ENCODE measurements at regions not wholly inside any gene's neighbourhood (a gene's known extent, or its start where the extent isn't known, plus 50 kb on each side); places are given as distances from the start of the nearest gene placed in this dataset.
"Not testable (repeated sequence)": the region's sequence is repeated elsewhere in the genome, so short reads cannot be mapped to it uniquely, and the experiment has no call there.

DNA sequence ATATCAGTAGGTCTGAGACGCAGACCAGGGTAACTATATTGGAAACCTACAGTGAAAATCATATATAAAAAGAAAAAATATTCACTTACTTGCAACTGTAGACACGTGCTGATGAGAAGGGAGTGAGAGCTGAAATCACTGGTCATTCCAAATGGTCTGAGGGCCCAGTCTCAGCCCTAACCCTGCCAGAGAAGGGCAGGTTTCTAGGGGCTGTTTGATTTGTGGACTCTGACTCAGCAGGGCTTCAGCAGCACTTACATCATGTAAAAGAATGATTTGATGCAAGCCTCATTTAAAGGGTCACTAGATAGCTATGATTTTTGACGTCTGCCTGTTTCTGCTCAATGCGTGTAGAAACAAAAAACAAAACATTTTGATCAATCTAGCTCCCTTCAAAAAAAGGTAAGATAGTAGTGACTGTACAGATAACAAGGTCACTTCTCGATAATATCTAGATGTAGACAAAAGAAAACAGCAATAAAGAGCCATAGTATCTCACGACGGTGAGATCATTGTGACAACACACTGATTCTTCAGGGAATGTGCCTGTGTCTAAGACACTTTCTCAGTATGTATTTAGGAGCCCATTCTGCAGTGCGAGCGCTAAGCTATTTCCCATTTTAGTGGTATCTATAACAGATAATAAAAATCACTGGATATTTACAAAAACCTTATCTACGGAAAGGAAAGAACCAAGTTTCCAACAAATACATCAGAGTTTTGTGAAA, 307.2 kb downstream of the HIVEP2 start:
- DNase-seq = no peak

DNA sequence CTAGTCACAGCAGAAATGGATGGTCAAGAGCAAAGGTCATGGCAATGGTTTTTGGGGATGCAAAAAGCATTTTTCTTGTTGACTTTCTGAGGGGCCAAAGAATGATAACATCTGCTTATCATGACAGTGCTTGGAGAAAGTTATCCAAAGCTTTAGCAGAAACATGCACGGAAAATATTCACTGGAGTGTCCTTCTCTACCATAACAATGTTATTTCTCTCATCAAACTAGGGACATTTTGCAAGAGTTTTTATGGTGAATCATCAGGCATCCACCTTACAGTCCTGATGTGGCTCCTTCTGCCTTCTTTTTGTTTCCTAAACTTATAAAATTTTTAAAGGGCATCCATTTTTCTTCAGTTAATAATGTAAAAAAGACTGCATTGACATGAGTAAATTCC, 302.3 kb downstream of the HIVEP2 start:
- DNase-seq = no peak

DNA sequence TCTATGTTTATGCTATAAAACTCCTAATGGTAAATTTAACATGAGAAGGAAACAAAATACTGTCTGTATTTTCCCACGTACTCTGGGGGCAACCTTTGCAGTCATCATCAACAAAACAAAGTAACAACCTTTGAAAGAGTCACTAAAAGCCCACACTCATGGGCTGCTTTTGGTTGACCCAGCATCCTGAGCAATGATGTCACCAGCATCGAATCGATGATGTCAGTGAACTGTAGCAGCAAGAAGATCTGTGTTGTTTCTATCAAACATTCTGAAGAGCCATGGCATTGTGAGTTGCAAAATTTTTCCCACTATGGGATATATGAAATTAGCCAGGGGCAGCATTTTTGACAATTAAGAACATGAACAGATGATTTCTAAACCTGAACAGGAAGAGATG, 300.1 kb downstream of the HIVEP2 start:
- no peak for DNase-seq

DNA sequence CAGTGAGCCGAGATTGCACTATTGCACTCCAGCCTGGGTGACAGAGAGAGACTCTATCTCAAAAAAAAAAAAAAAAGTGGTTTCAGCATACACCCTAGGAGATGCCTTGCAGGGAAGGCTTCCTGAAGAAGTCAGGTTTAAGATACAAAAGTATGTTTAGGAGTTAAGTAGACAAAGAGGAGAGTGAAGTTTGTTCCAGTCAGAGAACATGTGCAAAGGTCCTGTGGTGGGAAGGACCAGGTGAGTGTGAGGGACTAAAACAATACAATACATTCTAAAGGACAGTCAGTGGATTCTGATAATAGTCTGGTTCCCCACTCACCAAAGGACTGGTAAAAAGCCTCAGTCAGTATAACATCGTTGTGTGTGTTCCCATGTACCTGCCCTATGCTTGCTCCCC, 299.3 kb downstream of the HIVEP2 start:
- no peak for DNase-seq

DNA sequence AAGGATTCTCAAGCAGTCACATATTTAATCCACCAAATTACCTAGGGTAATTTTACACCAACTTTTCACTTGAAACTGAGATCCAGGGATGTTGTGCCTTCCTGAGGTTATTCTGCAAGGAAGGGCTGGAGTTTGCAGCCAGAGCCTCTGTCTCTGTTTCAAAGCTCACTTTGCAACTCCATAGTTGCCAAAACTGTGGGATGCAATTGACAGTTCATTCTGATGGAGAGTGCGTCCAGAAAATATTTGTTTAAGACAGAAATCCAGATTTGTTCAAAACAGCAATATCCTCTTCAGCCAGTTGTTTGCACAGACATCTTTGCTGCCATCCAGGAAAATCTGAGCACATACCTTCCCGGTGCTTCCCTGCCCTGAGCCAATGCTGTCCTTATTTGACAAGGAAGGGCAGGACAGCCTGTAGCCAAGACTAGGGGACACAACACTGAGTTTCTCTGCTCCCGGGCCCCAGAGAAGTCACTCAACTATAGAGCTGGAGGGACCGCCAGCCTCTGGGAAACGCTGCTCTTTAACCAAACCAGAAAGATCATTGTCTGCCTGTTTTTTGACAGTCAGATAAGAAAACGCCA, 297.4 kb downstream of the HIVEP2 start:
- no peak for DNase-seq

DNA sequence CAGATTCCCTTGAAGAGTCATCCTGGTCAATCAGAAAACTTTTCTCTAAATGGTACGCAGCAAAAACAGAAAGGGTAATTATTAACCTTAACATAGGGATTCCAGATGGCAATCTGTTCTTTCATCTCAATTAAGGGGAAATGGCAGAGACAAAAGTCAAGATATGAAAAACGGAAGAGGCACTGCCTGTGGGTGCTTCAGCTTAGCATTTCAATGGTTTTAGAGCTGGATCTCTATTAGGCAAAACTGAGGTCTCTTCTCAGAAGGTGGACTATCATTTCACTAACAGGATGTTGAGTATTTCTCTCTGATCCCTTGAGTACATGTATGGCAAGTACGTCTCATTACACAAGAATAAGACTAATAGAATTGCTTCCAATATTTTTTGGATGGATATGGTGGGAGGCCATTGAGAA, 296.9 kb downstream of the HIVEP2 start:
- no peak for DNase-seq

DNA sequence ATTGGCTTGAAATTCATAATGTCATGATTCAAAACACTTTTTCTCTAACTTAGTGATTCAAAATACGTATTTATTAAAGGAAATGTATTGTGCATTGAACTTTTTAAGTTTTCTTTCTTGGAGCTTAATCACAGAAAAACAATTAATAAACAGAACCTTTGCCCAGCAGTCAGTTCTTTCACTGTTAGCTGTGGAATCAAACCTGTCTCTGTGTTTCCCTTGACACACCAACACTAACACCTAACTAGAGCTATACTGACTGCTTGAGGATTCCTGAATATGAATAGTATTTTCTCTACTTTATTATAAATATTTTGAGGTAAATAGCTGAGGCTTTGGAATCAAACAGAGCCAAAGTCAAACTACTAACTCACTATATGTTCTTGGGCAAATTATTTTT, 296.4 kb downstream of the HIVEP2 start:
- DNase-seq = no peak

DNA sequence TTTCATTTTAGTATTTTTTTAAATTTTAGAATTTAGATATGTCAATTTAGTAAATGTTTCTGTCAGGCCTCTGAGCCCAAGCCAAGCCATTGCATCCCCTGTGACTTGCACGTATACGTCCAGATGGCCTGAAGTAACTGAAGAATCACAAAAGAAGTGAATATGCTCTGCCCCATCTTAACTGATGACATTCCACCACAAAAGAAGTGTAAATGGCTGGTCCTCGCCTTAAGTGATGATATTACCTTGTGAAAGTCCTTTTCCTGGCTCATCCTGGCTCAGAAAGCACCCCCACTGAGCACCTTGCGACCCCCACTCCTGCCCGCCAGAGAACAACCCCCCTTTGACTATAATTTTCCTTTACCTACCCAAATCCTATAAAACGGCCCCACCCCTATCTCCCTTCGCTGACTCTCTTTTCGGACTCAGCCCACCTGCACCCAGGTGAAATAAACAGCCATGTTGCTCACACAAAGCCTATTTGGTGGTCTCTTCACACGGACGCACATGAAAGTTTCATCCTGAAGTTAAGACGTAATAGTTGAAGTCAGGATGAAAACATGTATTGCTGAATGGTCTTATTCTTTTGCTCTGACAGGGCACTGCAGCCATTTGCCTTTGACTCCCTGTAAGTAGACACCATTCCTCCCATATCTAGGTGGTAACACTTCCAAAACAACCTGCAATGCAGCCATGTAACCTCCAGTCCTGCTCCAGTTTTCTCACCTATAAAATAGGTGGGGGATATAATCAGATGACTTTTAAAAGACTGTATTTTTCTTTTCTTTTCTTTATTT, 295.3 kb downstream of the HIVEP2 start:
- not testable (repeated sequence) for DNase-seq

DNA sequence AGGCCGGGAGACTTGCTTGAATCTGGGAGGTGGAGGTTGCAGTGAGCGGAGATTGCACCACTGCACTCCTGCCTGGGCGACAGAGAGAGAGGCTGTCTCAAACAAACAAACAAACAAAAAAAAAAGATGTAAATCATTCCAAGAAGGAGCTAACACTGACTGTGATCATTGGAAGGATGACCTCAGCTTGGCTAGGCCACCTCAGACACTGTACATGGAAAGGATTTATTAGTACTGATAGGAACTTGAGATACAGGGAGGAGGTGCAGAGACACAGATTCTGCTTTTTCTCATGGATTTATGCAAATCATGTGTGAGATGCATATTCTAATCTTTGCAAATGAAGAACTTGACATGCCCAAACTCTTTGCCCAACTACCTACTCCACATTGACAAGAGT, 293.6 kb downstream of the HIVEP2 start:
- no peak for DNase-seq

DNA sequence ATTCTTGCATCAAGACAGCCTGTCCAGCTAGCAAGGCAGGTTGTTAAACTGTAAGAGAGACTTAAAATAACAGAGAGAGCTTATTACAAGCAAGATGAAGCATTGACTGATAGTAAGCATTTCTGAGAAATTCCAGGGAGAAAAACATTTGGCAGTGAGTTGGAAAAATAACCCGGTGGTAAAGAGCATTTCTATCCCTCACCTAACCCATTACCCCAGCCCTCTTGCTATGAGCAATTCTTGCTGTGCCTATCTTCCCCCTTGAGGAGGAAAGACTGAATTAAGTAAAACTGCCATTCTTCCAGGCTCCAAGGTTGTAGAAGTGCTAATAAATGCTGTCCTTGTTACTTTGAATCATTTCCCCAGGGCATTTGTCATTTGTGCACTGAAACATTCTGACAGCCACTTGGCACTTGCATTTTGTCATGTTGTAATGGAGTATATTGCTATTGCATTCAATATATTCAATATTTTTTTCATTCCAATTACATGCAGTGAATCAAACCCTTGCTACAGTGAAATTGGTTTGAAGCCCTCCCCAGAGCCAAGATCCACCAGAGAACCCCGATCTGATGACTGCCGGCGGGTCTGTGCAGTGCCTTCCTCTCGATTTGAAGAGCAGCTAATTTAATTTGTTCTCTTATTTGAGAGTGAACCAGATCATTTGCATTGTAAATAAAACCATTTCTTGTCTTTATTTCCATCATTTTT, 291.1 kb downstream of the HIVEP2 start:
- DNase-seq = no peak

DNA sequence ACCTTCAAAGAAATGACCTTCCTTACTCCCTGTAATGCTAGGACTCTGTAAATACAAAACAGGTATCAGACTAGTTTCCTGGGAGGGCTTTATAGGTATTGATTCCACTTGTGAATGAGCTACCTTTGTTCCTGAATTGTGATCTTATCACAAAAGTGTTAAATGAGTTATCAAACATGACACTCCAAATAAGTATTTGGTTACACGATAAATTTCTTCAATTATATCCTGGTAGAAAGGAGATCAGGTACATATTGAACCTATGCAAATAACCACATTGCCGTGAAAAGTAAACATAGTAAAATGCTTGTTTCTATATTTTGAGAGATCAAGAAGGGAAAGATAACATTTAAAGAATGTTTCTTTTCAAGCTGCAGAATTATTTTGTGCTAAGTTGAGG, 285.3 kb downstream of the HIVEP2 start:
- no peak for DNase-seq

DNA sequence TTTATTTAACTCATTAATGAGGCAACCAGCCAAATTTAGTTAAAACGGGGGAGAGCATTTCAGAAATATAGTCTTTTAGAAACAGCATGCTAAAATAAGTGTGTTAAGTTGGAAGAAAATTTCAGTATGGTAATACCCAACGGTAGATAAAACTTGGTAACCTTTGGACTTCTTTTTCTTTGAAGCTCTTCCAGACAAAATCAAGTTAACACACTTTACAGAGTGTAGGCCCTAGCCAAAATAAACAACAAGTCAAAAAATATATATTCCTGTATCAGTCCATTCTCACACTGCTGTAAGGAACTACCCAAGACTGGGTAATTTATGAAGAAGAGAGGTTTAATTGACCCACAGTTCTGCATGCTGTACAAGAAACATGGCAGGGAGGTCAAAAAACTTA, 279.6 kb downstream of the HIVEP2 start:
- DNase-seq = no peak

DNA sequence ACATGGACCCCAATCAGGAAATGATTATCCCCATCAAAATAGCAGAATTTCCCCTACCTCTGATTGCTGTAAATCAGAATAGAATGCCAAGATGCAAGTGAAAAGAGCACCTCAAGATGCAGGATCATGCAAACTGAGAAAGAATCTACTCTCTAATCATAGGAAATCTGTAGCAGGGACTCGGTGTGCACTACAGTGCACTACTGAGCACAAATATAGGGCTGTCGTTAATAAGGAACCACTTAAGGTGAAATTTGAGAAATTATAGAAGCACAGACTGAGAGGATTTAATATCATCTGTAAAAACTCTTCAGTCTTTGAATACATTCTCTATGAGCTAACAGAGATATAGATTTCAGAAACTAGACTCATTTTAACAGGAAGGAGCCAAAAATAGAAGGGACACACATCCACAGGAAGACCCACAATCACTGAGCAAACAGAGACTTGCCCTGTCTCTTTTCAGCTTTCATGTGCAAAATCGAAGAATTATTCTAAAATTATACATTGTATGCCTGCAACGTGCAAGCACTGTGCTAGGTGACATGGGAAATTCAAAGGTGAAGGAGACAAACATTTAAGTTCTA, 278.3 kb downstream of the HIVEP2 start:
- DNase-seq = no peak

DNA sequence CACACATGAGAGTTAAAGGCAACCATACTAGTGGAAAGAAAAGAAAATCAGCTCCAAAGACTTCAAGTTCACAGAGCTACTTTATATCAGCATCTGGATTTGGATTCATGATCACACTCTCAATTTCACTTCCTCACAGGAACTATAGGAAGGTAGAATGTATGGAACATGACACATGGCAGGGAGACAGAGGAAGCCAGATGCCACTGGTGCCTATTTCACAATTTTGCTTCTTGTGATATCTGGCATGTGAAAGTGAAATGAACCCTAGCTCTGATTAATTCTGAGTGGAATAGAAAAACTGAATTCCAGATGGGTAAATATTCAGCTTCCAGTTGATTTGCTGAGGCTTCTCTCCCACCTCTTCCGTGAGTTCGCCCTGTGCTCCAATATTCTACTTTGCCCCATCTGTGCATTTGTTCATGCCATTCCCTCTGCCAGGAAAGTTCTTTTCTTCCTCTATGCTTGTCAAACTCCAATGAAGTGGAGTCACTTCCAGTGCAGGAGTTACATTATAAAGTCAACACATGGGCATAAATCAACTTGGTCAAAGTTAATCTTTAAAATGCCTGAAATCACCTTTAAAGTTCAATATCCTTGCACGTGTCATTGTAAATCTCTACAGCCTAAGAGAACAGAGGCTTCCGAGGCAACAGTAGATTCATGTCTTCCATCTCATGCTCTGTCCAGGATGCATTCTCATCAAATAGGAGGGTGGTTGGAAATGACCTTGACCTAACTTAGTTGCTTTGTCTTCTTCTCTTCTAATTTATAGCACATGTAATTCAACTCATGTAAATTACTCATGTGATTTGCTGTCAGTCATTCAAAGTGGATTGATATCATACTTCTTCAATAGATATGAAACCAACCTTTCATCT, 275.3 kb downstream of the HIVEP2 start:
- DNase-seq = no peak

DNA sequence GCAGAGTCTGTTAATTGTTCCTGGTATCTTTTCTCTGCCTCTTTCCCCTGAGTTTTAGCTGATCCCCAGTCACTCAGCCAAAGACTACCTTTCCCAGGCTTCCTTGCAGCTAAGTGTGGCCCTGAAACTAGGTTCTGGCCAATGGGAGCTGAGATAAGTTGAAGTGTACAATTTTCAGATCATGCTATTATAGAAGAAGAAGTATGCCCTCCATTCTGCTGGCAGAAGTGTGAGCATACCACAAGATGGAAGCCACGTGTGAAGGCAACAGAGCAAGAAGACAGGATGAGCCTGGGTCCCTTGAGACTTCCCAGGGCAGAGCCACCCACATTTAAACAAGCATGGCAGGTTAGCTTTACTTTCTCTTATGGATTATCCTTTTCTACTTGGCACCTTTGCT, 273.2 kb downstream of the HIVEP2 start:
- DNase-seq = no peak

DNA sequence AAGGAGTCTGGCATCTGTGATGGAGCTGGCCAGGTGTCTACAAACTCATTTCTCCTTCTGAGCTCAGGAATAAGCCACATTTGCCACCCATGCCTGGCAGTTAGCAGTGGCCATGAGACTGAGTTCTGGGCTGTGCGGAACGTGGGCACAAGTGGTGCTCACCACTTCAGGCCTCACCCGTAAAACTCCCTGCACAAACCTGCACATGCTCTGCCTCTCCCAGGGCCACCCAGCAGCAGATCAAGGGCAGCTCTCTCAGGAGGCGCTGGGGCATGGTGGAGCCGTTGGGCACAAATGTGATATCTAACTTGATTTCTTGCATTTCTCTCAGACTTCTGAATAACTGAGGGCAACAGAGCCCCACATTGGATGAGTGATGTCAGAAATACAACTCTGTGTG, 269.5 kb downstream of the HIVEP2 start:
- no peak for DNase-seq

DNA sequence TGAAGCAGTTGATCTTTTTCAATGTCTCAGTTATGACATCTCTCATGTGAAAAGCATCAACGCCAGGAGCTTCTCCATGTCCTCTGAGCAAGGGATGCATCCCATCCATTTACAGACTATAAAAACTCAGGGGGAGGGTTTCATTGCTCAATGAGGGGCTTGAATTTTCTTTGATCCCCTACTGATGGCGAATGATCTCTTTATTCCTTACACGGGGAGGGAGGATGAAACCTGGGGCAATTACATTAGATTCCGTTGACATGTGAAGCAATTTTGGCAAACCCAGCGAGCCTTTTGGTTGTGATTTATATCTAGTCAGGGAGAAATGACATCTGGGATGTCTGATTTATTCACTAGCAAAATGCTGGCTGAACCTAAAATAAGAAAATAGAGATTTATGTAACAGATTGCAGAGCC, 268.9 kb downstream of the HIVEP2 start:
- no peak for DNase-seq

DNA sequence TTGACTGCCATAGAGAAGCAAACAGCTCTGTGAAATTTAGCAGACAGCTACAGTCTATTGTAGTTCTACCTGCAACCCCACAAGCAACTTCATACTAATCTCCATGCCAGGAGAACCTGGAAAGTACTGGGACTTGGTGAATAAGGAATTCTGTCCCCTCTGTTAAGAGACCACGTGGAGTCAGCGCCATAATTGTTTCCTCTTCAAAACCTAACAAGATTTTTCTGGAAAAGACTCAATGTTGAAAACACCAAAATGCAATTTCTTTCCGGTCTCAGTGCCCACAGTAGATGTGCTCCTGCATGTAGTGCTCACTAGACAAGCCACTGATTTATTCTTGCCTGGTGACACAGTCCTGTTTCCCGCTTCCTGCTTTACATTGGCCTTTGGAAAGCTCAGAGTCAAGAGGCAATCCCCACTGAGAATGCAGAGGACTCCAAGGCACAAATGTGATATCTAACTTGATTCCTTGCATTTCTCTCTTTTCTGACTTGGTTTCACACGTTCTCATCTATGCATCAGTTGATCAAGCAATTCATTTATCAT, 268.3 kb downstream of the HIVEP2 start:
- DNase-seq = no peak

DNA sequence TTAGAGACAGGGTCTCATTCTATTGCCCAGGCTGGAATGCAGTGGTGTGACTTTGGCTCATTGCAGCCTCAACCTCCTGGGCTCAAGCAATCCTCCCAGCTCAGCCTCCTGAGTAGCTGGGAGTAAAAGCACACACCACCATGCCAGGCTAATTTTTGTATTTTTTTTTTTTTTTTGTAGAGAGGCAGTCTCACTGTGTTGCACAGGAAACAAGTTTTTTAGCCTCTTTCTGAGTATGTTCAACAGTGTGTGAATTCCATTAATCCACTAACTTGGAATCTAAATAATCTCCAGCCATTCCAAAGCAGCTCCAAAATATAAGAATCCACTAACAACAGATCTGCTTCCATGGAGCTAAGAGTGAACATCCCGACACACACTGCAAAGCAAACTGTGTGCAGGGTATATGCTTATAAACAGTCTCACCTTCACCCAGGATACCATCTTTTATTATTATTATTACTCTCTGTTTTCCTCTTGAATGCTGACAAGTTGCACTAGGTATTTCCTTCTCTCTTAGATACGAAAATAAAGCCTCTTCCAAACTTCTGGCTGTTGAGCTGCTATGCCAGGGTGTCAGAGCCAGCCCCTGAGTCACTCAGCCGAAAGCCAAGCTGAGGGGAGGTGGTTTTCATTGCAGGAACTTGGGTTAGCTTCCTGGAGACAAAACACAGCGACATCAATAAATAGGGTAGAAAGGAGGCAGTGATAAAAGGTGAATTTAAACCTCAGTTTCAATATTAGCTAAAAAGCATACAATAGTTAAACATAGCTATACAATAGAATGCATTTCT, 264.9 kb downstream of the HIVEP2 start:
- no peak for DNase-seq

DNA sequence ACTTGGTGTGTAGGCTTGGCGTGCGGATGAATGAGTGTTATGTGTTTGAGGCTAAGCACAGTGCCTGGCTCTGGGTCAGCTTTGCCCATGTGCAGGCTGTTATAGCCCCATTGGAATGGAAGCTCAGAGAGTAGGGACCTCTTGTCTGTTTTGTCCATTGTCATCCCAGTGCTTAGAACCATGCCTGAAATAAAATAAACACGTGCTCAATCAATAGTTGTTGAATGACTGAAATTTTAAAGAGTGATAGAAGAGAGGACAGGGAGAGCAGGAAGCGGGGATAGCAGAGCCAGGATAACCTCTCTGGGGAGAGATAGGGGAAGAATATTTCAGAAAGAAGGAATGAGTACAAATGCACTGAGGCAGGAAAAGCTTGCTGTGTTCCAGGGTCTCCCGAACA, 263.9 kb downstream of the HIVEP2 start:
- DNase-seq = no peak

DNA sequence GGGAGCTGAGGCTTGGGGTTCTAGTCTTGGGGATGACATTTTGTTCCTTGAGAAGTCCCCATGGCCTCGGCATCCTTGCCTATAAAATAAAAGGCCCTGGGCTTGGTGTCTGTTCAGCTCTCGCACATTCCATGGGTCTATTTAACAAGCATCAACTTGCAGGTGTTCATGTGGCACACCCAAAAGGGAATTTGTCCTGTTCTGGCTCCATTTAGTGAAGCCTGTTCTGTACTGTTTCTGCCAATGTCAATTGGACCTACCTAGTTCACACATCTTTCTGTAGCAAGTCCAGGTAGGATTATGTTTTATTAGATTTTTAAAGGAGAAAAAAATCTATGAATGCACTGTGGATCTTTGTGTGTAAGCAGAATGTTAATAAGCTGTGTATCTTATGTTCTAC, 262.0 kb downstream of the HIVEP2 start:
- DNase-seq = no peak
